ENCODE measurements at regions not wholly inside any gene's neighbourhood (a gene's known extent, or its start where the extent isn't known, plus 50 kb on each side); places are given as distances from the start of the nearest gene placed in this dataset.

DNA sequence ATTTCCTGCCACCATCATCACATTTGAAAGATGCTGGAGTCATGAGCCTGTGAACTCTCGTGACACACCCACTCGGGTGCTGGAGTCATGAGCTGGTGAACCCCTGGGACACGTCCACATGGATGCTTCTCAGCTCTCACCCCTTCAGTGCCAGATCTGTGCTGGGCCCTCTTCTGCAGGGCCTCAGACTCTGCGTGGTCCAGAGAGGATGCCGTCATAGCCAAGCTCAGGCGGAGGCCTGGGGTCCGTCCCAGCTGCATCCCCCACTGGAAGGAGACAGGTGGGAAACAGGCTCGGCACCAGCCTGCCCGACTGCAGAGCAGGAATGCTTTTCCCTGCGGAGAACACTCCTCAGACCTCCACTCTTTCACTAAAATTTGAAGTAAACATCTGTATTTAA, 156.5 kb upstream of the PPP2R2D start:
- TF ChIP-seq, protein P1, sequence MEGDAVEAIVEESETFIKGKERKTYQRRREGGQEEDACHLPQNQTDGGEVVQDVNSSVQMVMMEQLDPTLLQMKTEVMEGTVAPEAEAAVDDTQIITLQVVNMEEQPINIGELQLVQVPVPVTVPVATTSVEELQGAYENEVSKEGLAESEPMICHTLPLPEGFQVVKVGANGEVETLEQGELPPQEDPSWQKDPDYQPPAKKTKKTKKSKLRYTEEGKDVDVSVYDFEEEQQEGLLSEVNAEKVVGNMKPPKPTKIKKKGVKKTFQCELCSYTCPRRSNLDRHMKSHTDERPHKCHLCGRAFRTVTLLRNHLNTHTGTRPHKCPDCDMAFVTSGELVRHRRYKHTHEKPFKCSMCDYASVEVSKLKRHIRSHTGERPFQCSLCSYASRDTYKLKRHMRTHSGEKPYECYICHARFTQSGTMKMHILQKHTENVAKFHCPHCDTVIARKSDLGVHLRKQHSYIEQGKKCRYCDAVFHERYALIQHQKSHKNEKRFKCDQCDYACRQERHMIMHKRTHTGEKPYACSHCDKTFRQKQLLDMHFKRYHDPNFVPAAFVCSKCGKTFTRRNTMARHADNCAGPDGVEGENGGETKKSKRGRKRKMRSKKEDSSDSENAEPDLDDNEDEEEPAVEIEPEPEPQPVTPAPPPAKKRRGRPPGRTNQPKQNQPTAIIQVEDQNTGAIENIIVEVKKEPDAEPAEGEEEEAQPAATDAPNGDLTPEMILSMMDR (IDR thresholded peaks at IDR 0.05) = no peak
- no peak for TF ChIP-seq POLR2A (IDR thresholded peaks at IDR 0.05)

Data from body of pancreas (tissue), 4 donors.